WI38 (cell line): ENCODE measurements at regions not wholly inside any gene's neighbourhood (a gene's known extent, or its start where the extent isn't known, plus 50 kb on each side); places are given as distances from the start of the nearest gene placed in this dataset.

ENCODE experiments used
- H3K4me3 ChIP-seq: 2 replicates; pipeline ENCODE4 v1.5.1; 2011; ENCODE audit warnings: low read depth, mild to moderate bottlenecking, control low read depth, low read length
- TF ChIP-seq, protein P1 (sequence below): IDR thresholded peaks from 2 replicates; pipeline ENCODE4 v1.5.1; 2012; ENCODE audit warnings: low read depth, mild to moderate bottlenecking, control low read depth, low read length

DNA sequence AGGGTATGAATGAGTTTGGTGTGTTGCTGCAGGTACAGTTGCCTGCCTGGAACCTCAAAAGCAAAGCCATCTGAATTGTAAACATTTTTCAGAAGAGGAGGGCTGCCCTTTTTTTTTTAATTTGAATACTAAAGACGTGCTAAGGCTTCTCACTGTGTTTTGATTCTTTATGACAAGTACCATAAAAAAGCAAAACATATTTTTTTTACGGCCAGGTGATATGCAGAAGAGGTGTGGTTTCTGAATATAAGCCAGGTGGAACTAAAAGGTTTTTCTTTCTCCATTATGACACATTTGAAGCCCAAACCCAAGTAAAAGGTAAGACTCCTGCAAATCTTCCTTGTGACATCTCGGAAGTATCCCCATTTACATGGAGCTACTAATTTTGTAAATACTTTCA is 246.3 kb downstream of the IRS1 start:
- TF ChIP-seq, protein P1, sequence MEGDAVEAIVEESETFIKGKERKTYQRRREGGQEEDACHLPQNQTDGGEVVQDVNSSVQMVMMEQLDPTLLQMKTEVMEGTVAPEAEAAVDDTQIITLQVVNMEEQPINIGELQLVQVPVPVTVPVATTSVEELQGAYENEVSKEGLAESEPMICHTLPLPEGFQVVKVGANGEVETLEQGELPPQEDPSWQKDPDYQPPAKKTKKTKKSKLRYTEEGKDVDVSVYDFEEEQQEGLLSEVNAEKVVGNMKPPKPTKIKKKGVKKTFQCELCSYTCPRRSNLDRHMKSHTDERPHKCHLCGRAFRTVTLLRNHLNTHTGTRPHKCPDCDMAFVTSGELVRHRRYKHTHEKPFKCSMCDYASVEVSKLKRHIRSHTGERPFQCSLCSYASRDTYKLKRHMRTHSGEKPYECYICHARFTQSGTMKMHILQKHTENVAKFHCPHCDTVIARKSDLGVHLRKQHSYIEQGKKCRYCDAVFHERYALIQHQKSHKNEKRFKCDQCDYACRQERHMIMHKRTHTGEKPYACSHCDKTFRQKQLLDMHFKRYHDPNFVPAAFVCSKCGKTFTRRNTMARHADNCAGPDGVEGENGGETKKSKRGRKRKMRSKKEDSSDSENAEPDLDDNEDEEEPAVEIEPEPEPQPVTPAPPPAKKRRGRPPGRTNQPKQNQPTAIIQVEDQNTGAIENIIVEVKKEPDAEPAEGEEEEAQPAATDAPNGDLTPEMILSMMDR: no peak
- H3K4me3 ChIP-seq: no peak overlapping the region

GRCh38 chr2:226552571-226553285 is 246.9 kb downstream of the IRS1 start:
- TF ChIP-seq, protein P1: no peak
- H3K4me3 ChIP-seq: no peak overlapping the region

GRCh38 chr2:226551522-226552250 is 247.9 kb downstream of the IRS1 start:
- no peak overlapping the region for H3K4me3 ChIP-seq
- TF ChIP-seq, protein P1: no peak

GRCh38 chr2:226550801-226551200 is 248.8 kb downstream of the IRS1 start:
- TF ChIP-seq, protein P1: no peak
- no peak overlapping the region for H3K4me3 ChIP-seq

- H3K4me3 ChIP-seq: no peak overlapping the region
- TF ChIP-seq, protein P1: no peak
Measured at GRCh38 chr2:226548732-226549131, 250.9 kb downstream of the IRS1 start.

DNA sequence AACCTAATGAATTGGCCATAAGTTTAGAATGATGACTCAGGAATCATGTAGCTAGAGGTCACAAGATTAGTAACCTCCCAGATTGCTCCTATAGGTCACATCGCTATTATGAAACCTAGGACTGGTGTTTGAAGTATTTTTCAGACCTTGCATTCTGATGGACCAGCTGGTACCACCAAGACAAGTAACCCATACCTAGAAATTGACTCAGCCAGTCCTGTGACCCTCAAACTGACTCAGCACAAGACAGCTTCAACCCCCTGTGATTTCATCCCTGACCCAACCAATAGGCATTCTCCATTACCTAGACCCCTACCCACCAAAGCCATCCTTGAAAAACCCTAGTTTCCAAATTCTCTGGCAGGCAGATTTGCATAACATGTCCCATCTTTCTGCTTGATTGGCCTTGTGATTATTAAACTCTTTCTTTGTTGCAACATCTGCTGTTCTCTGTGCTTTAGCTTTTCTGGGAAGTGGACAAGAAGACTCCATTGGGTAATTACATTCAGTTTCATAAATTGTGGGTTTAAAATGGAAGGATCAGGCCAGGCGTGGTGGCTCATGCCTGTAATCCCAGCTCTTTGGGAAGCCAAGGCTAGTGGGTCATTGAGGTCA is 254.9 kb downstream of the IRS1 start:
- TF ChIP-seq, protein P1: no peak
- H3K4me3 ChIP-seq: no peak overlapping the region
